Stimulated activated naive B cell treated with anti-CD40 and anti-IgM and Interleukin-4, amounts not matched to agents 10 μg/mL and 1 μg/mL and 100 μg/mL, for 72 hours (primary cell): ENCODE measurements at regions not wholly inside any gene's neighbourhood (a gene's known extent, or its start where the extent isn't known, plus 50 kb on each side); places are given as distances from the start of the nearest gene placed in this dataset.

Source experiments
- ATAC-seq, 2 donors: fragments of 150-1000 bp; cut with Tn5 transposase; replicated peaks; 2 replicates each; pipeline ENCODE4 v1.10.0; 2021; ENCODE audit warnings: moderate library complexity in 1 of 2
- DNase-seq: peaks from one replicate; pipeline ENCODE4 v3.0.0; 2021
- H3K27ac Mint-ChIP-seq: one replicate; pipeline ENCODE4 v1.8.0; 2022; ENCODE audit warnings: mild to moderate bottlenecking, mixed read lengths
- H3K27me3 Mint-ChIP-seq, 2 donors: one replicate each; pipeline ENCODE4 v1.8.0; 2022; ENCODE audit warnings: mixed read lengths in 2 of 2
- H3K36me3 Mint-ChIP-seq, 2 donors: one replicate each; pipeline ENCODE4 v1.8.0; 2022; ENCODE audit warnings: mixed read lengths in 2 of 2, mild to moderate bottlenecking in 1 of 2
- H3K4me1 Mint-ChIP-seq, 2 donors: one replicate each; pipeline ENCODE4 v1.8.0; 2022; ENCODE audit warnings: mixed read lengths in 2 of 2, mild to moderate bottlenecking in 1 of 2
- H3K4me3 Mint-ChIP-seq, 2 donors: one replicate each; pipeline ENCODE4 v1.8.0; 2022; ENCODE audit warnings: mild to moderate bottlenecking in 2 of 2, mixed read lengths in 2 of 2, moderate library complexity in 1 of 2
- H3K9me3 Mint-ChIP-seq, 2 donors: one replicate each; pipeline ENCODE4 v1.8.0; 2022; ENCODE audit warnings: mixed read lengths in 2 of 2, mild to moderate bottlenecking in 1 of 2

DNA sequence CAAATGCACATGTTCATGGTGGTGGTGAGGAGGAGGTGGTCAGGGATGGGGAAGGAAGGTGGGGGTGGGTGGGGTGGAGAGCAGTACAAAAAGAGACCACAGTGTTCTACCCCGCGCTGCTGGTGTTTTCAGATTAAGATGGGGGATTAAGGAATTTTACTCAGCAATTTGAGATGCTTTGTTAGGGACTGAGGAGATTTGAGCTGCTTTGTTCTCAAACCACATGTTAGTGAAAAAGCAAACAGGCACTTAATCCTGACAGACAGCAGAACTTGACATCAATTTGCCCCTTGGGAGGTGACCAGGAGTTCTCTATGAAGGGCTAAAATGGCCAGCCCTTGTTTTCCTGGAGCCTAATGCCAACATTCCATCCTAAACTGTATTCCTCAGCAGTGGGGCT, 244.5 kb downstream of the MEIS1 start:
- no peaks in the 10 kb centered on the region for H3K36me3 Mint-ChIP-seq
- DNase-seq (no peak), ATAC-seq (no peak)
- peaks cover 5 to 10% of the 10 kb centered on the region in 2 donors for H3K27me3 Mint-ChIP-seq
- peaks cover 0 to 1% of the 10 kb centered on the region in 2 donors for H3K9me3 Mint-ChIP-seq
- no peaks in the 10 kb centered on the region for H3K4me1 Mint-ChIP-seq
- no peak overlapping the region for H3K4me3 Mint-ChIP-seq
- no peak overlapping the region for H3K27ac Mint-ChIP-seq

DNA sequence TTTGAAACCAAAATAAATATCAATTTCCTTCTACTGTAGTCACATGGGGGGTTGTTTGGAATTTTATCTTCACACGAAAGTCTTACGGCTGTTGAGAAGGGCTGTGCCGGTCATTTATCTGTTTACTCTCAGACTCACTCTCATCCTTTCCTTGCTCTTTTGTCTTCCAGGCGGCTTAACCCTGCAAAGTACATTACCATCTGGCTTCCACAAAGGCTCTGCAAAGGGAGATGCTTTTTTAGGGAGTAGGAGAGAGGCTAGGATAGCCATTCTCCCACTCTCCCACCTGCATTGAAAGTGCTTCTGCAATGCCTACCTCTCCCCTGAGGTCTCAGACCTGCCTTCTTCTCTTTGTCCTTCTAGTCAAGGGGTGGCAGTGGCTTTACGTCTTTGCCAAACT, 247.6 kb downstream of the MEIS1 start:
- Mint-ChIP-seq H3K27ac (no peak overlapping the region), H3K27me3 (peaks cover 0 to 10% of the 10 kb centered on the region in 2 donors), H3K4me3 (no peak overlapping the region), H3K9me3 (peaks cover 0 to 1% of the 10 kb centered on the region in 2 donors), H3K36me3 (no peaks in the 10 kb centered on the region), H3K4me1 (no peaks in the 10 kb centered on the region)
- DNase-seq: no peak
- ATAC-seq: no peak

GRCh38 chr2:66683064-66683463, 248.1 kb downstream of the MEIS1 start:
- Mint-ChIP-seq H3K4me1 (no peaks in the 10 kb centered on the region), H3K4me3 (no peak overlapping the region), H3K36me3 (no peaks in the 10 kb centered on the region), H3K27me3 (peaks cover 0 to 10% of the 10 kb centered on the region in 2 donors), H3K9me3 (peaks cover 0 to 1% of the 10 kb centered on the region in 2 donors), H3K27ac (no peak overlapping the region)
- no peak for DNase-seq
- no peak for ATAC-seq

DNA sequence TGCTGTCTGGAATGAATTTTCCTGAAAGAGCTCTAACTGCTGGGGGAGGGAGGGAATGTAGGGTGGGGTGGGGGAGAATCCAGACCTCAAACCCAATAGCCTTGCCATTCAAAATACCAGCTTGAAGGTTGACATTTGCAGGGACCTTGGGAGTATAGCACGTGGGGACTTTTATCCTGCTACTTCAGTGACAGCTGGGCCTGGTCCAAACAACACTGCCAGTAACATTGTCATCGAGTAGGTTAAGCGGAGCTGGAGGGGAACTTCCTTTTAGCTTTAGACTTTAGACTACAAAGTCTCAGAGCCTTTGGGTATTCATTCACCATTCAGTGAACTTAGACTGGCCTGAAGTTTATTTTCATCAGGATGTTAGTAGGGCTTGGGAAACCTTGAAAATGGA, 248.7 kb downstream of the MEIS1 start:
- ATAC-seq: no peak

GRCh38 chr2:66684289-66684688, 249.4 kb downstream of the MEIS1 start:
- no peak for ATAC-seq
- Mint-ChIP-seq H3K27ac (no peak overlapping the region), H3K36me3 (no peaks in the 10 kb centered on the region), H3K4me1 (no peaks in the 10 kb centered on the region), H3K4me3 (no peak overlapping the region), H3K27me3 (peaks cover 0 to 10% of the 10 kb centered on the region in 2 donors), H3K9me3 (peaks cover 0 to 1% of the 10 kb centered on the region in 2 donors)
- no peak for DNase-seq

More for the DNA sequence above, 248.7 kb downstream of the MEIS1 start:
- Mint-ChIP-seq H3K27ac (no peak overlapping the region), H3K27me3 (peaks cover 0 to 10% of the 10 kb centered on the region in 2 donors), H3K4me3 (no peak overlapping the region), H3K4me1 (no peaks in the 10 kb centered on the region), H3K9me3 (peaks cover 0 to 1% of the 10 kb centered on the region in 2 donors), H3K36me3 (no peaks in the 10 kb centered on the region)
- DNase-seq: no peak

- Mint-ChIP-seq H3K4me1 (no peaks in the 10 kb centered on the region), H3K27ac (no peak overlapping the region), H3K4me3 (no peak overlapping the region), H3K27me3 (peaks cover 3 to 5% of the 10 kb centered on the region in 2 donors), H3K9me3 (peaks cover 0 to 1% of the 10 kb centered on the region in 2 donors), H3K36me3 (no peaks in the 10 kb centered on the region)
- DNase-seq: no peak
- no peak for ATAC-seq
Observed at GRCh38 chr2:66686755-66687154, 251.8 kb downstream of the MEIS1 start.

GRCh38 chr2:66688951-66689350, 254.0 kb downstream of the MEIS1 start:
- no peak for ATAC-seq
- Mint-ChIP-seq H3K9me3 (no peaks in the 10 kb centered on the region), H3K4me1 (no peaks in the 10 kb centered on the region), H3K27me3 (peaks cover 0 to 3% of the 10 kb centered on the region in 2 donors), H3K27ac (no peak overlapping the region), H3K4me3 (no peak overlapping the region), H3K36me3 (no peaks in the 10 kb centered on the region)
- DNase-seq: no peak

DNA sequence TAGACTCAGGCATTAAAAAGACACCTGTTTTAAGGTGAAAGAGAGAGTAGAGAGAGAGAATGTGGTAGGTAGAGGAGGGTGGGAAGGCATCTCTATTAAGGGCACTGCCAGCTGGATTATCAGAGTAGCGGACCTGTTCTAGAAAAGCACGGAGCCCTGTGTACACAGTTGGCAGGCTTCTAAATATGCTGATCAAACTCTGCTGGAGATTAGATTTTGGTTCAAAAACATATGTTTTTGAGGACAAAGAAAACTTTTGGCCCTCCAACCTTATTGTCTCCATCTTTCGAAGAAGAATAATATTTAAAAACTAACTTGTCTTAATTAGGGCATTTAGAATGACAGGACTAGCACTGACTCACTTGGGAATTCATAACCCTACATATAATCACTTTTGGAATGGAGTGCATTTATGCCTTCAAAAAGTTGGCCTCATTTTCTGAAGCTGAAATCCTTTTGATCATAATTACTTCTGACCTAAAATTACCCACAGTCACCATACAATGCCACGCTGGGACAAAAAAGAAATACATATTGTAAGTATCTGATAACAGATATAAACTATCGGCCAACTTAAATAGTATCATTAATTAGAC, 254.6 kb downstream of the MEIS1 start:
- ATAC-seq: no peak

GRCh38 chr2:66691031-66691965, 256.4 kb downstream of the MEIS1 start:
- H3K4me3 Mint-ChIP-seq: no peak overlapping the region
- no peaks in the 10 kb centered on the region for H3K36me3 Mint-ChIP-seq
- ATAC-seq: no peak
- no peaks in the 10 kb centered on the region for H3K4me1 Mint-ChIP-seq
- no peak overlapping the region for H3K27ac Mint-ChIP-seq
- no peaks in the 10 kb centered on the region for H3K9me3 Mint-ChIP-seq
- H3K27me3 Mint-ChIP-seq: peaks cover 0 to 3% of the 10 kb centered on the region in 2 donors
- no peak for DNase-seq

More for the DNA sequence above, 254.6 kb downstream of the MEIS1 start:
- Mint-ChIP-seq H3K36me3 (no peaks in the 10 kb centered on the region), H3K4me1 (no peaks in the 10 kb centered on the region), H3K9me3 (no peaks in the 10 kb centered on the region), H3K27me3 (peaks cover 0 to 3% of the 10 kb centered on the region in 2 donors), H3K27ac (no peak overlapping the region), H3K4me3 (no peak overlapping the region)
- no peak for DNase-seq

GRCh38 chr2:66692521-66693054, 257.7 kb downstream of the MEIS1 start:
- Mint-ChIP-seq H3K27me3 (peaks cover 0 to 3% of the 10 kb centered on the region in 2 donors), H3K9me3 (no peaks in the 10 kb centered on the region), H3K27ac (no peak overlapping the region), H3K4me3 (no peak overlapping the region), H3K36me3 (no peaks in the 10 kb centered on the region), H3K4me1 (no peaks in the 10 kb centered on the region)
- no peak for ATAC-seq
- no peak for DNase-seq

DNA sequence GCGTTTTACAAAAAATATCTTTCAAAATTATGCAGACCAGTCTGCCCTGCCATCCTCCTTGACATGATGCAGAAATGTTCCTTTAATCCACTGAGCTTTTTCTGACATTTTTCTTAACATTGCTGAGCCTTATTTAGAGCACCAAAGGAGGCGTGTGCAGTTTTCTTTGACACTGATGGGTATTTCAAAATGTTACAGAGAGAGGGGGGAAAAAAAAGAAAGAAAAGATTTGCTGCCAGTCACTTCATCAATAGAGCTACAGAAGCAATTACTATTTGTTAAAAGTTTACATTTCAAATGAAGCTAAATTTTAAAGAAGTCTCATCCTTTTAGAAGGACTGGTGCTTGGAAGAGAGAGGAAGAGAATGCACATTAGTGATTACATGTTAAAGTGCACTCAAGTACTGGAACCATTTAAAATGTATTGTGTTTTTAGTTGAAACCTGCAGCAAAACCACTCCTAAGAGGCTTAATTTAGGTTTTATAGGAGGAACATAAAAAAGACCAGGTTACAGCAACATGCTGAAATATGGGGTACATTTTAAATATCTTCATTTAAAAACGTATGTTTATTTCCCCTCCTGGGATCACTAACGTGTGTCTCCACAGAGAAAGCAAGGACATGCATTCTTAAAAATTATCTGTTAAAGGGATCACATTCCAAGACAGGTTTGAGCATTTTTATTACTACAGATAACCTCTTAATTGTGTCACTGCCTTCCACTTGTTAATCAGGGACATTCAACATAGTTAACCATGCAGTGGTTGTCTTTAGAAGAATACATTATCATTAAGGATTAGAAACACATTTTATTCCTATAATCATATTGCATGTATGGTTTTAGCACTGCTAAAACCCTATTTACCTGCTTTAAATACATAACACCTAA, 258.4 kb downstream of the MEIS1 start:
- H3K9me3 Mint-ChIP-seq: no peaks in the 10 kb centered on the region
- H3K27ac Mint-ChIP-seq: no peak overlapping the region
- H3K36me3 Mint-ChIP-seq: no peaks in the 10 kb centered on the region
- H3K4me1 Mint-ChIP-seq: no peaks in the 10 kb centered on the region
- H3K4me3 Mint-ChIP-seq: no peak overlapping the region
- DNase-seq (no peak), ATAC-seq (no peak)
- peaks cover 0 to 3% of the 10 kb centered on the region in 2 donors for H3K27me3 Mint-ChIP-seq

- Mint-ChIP-seq H3K9me3 (no peaks in the 10 kb centered on the region), H3K27ac (no peak overlapping the region), H3K27me3 (peaks cover 0 to 3% of the 10 kb centered on the region in 2 donors), H3K4me1 (no peaks in the 10 kb centered on the region), H3K4me3 (no peak overlapping the region), H3K36me3 (no peaks in the 10 kb centered on the region)
- DNase-seq (no peak), ATAC-seq (no peak)
Observed at GRCh38 chr2:66694087-66694860, 259.3 kb downstream of the MEIS1 start.

GRCh38 chr2:66695226-66695735, 260.4 kb downstream of the MEIS1 start:
- Mint-ChIP-seq H3K9me3 (no peaks in the 10 kb centered on the region), H3K4me1 (no peaks in the 10 kb centered on the region), H3K36me3 (no peaks in the 10 kb centered on the region), H3K27me3 (peaks cover 0 to 3% of the 10 kb centered on the region in 2 donors), H3K4me3 (no peak overlapping the region), H3K27ac (no peak overlapping the region)
- DNase-seq: no peak
- ATAC-seq: no peak
